Mesenchymal stem cell (in vitro differentiated cells and primary cell): ENCODE measurements at regions not wholly inside any gene's neighbourhood (a gene's known extent, or its start where the extent isn't known, plus 50 kb on each side); places are given as distances from the start of the nearest gene placed in this dataset.

Source experiments
- DNase-seq: peaks from one replicate; pipeline ENCODE4 v3.0.0-alpha.2; 2013
- H2AFZ ChIP-seq: one replicate; pipeline ENCODE4 v1.6.1; 2013; ENCODE audit warnings: low read depth, mild to moderate bottlenecking, control low read depth, inconsistent platforms, low read length, moderate library complexity
- H2AK5ac ChIP-seq: 2 replicates; pipeline ENCODE4 v1.6.1; 2013; ENCODE audit warnings: low read length, moderate library complexity, mild to moderate bottlenecking, inconsistent platforms; ENCODE audit not compliant: severe bottlenecking
- H2BK120ac ChIP-seq: one replicate; pipeline ENCODE4 v1.6.1; 2013; ENCODE audit warnings: low read depth, mild to moderate bottlenecking, inconsistent platforms, low read length, moderate library complexity
- H2BK12ac ChIP-seq, 2 experiments: one replicate each; pipeline ENCODE4 v1.6.1; 2013; ENCODE audit warnings: inconsistent platforms in 2 of 2, low read length in 2 of 2, mild to moderate bottlenecking in 2 of 2, moderate library complexity in 2 of 2, control low read depth in 1 of 2
- H2BK15ac ChIP-seq: one replicate; pipeline ENCODE4 v1.6.1; 2013; ENCODE audit warnings: mild to moderate bottlenecking, low read depth, inconsistent platforms; ENCODE audit not compliant: poor library complexity, severe bottlenecking
- H2BK5ac ChIP-seq: 2 replicates; pipeline ENCODE4 v1.6.1; 2013; ENCODE audit warnings: low read depth, mild to moderate bottlenecking, low read length, control low read depth, inconsistent platforms; ENCODE audit not compliant: poor library complexity, severe bottlenecking
- H3K14ac ChIP-seq, 2 experiments: one replicate each; pipeline ENCODE4 v1.6.1; 2013; ENCODE audit warnings: inconsistent platforms in 2 of 2, low read length in 2 of 2, control low read depth in 1 of 2, mild to moderate bottlenecking in 1 of 2, moderate library complexity in 1 of 2
- H3K18ac ChIP-seq, 2 experiments: one replicate each; pipeline ENCODE4 v1.6.1; 2013; ENCODE audit warnings: inconsistent platforms in 2 of 2, low read length in 2 of 2, control low read depth in 1 of 2, low read depth in 1 of 2, mild to moderate bottlenecking in 1 of 2
- H3K23ac ChIP-seq, 2 experiments: one replicate each; pipeline ENCODE4 v1.6.1; 2013; ENCODE audit warnings: inconsistent platforms in 2 of 2, low read length in 2 of 2, mild to moderate bottlenecking in 2 of 2, moderate library complexity in 2 of 2, control low read depth in 1 of 2
- H3K27ac ChIP-seq: 2 replicates; pipeline ENCODE4 v1.5.1; 2013; ENCODE audit warnings: mild to moderate bottlenecking, moderate library complexity, low read length, control low read depth, inconsistent platforms; ENCODE audit not compliant: poor library complexity, severe bottlenecking
- H3K27me3 ChIP-seq, 2 experiments: 2 replicates each; pipeline versions ENCODE4 v1.6.1 to v1.7.0; 2013; ENCODE audit warnings: low read length in 2 of 2, mild to moderate bottlenecking in 2 of 2, moderate library complexity in 2 of 2, control low read depth in 1 of 2, inconsistent platforms in 1 of 2; ENCODE audit not compliant: control insufficient read depth in 1 of 2, insufficient read depth in 1 of 2
- H3K36me3 ChIP-seq, 2 experiments: 2 replicates each; pipeline versions ENCODE4 v1.6.1 to v1.7.0; 2013; ENCODE audit warnings: low read length in 2 of 2, control low read depth in 1 of 2, inconsistent platforms in 1 of 2, low read depth in 1 of 2, mild to moderate bottlenecking in 1 of 2; ENCODE audit not compliant: insufficient read depth in 2 of 2, control insufficient read depth in 1 of 2
- H3K4ac ChIP-seq, 2 experiments: one replicate each; pipeline ENCODE4 v1.6.1; 2013; ENCODE audit warnings: inconsistent platforms in 2 of 2, low read length in 2 of 2, mild to moderate bottlenecking in 2 of 2, moderate library complexity in 2 of 2, control low read depth in 1 of 2, low read depth in 1 of 2
- H3K4me1 ChIP-seq: 2 replicates; pipeline ENCODE4 v1.6.1; 2013; ENCODE audit warnings: low read depth, low read length, control low read depth; ENCODE audit not compliant: control insufficient read depth, insufficient read depth
- H3K4me2 ChIP-seq: 2 replicates; pipeline ENCODE4 v1.6.1; 2013; ENCODE audit warnings: low read length, mild to moderate bottlenecking, inconsistent platforms; ENCODE audit not compliant: poor library complexity, severe bottlenecking
- H3K4me3 ChIP-seq, 2 experiments: 2 replicates each; pipeline versions ENCODE4 v1.5.1 to v1.7.0; 2013; ENCODE audit warnings: low read length in 2 of 2, mild to moderate bottlenecking in 2 of 2, control low read depth in 1 of 2, low read depth in 1 of 2; ENCODE audit not compliant: insufficient read depth in 1 of 2
- H3K79me1 ChIP-seq: replicated peaks from 2 replicates; pipeline ENCODE4 v1.6.1; 2013; ENCODE audit warnings: mild to moderate bottlenecking, control low read depth, low read length, inconsistent platforms; ENCODE audit not compliant: poor library complexity, severe bottlenecking
- H3K9ac ChIP-seq: 2 replicates; pipeline ENCODE4 v1.7.0; 2013; ENCODE audit warnings: mild to moderate bottlenecking, low read length, moderate library complexity
- H3K9me3 ChIP-seq: 2 replicates; pipeline ENCODE4 v1.7.0; 2013; ENCODE audit warnings: mild to moderate bottlenecking, low read length; ENCODE audit not compliant: control insufficient read depth
- H4K8ac ChIP-seq: one replicate; pipeline ENCODE4 v1.6.1; 2013; ENCODE audit warnings: inconsistent platforms, mild to moderate bottlenecking, low read length, moderate library complexity
- H4K91ac ChIP-seq: one replicate; pipeline ENCODE4 v1.6.1; 2013; ENCODE audit warnings: mild to moderate bottlenecking, low read length, inconsistent platforms
- WGBS: methylation state at CpG from one replicate; pipeline ENCODE4 v1.1.7; 2013; ENCODE audit warnings: mixed read lengths; 5-methylcytosine and 5-hydroxymethylcytosine counted together

GRCh38 chr10:61335359-61335758 is 117.8 kb downstream of the TMEM26 start:
- Histone ChIP-seq H3K9me3 (no peaks in the 10 kb centered on the region), H3K23ac (no peak overlapping the region), H3K4ac (no peak overlapping the region), H2AFZ (no peak overlapping the region), H2BK12ac (no peak overlapping the region), H4K91ac (no peak overlapping the region), H3K4me3 (no peak overlapping the region), H3K36me3 (no peaks in the 10 kb centered on the region), H3K18ac (no peak overlapping the region), H3K9ac (no peak overlapping the region), H3K79me1 (no peaks in the 10 kb centered on the region), H4K8ac (no peak overlapping the region), H2BK5ac (no peak overlapping the region), H2BK15ac (no peak overlapping the region), H3K4me2 (no peak overlapping the region), H2AK5ac (no peak overlapping the region), H2BK120ac (no peak overlapping the region), H3K27ac (no peak overlapping the region), H3K27me3 (no peaks in the 10 kb centered on the region), H3K4me1 (no peaks in the 10 kb centered on the region), H3K14ac (no peak overlapping the region)
- DNase-seq, result no peak

- Histone ChIP-seq H3K4me3 (no peak overlapping the region), H3K27ac (no peak overlapping the region), H3K9me3 (peaks cover 15% of the 10 kb centered on the region), H2AK5ac (no peak overlapping the region), H2BK15ac (no peak overlapping the region), H3K23ac (no peak overlapping the region), H4K8ac (no peak overlapping the region), H4K91ac (no peak overlapping the region), H3K79me1 (no peaks in the 10 kb centered on the region), H3K14ac (no peak overlapping the region), H3K36me3 (no peaks in the 10 kb centered on the region), H3K4me2 (no peak overlapping the region), H3K4ac (no peak overlapping the region), H2BK12ac (no peak overlapping the region), H3K4me1 (no peaks in the 10 kb centered on the region), H3K27me3 (no peaks in the 10 kb centered on the region), H3K18ac (no peak overlapping the region), H2BK5ac (no peak overlapping the region), H2BK120ac (no peak overlapping the region), H2AFZ (no peak overlapping the region), H3K9ac (no peak overlapping the region)
- WGBS, result 91% methylated on average over 4 of the region's 4 CpGs
- no peak for DNase-seq
Measured at GRCh38 chr10:61332581-61332980, 120.6 kb downstream of the TMEM26 start.

- Histone ChIP-seq H2BK120ac (no peak overlapping the region), H2AFZ (no peak overlapping the region), H3K14ac (no peak overlapping the region), H4K91ac (no peak overlapping the region), H3K9me3 (peaks cover 15% of the 10 kb centered on the region), H3K79me1 (no peaks in the 10 kb centered on the region), H2BK12ac (no peak overlapping the region), H3K4ac (no peak overlapping the region), H3K23ac (no peak overlapping the region), H3K4me2 (no peak overlapping the region), H3K4me1 (no peaks in the 10 kb centered on the region), H3K36me3 (no peaks in the 10 kb centered on the region), H3K4me3 (no peak overlapping the region), H3K18ac (no peak overlapping the region), H2BK5ac (no peak overlapping the region), H2BK15ac (no peak overlapping the region), H3K9ac (no peak overlapping the region), H3K27ac (no peak overlapping the region), H2AK5ac (no peak overlapping the region), H3K27me3 (no peaks in the 10 kb centered on the region), H4K8ac (no peak overlapping the region)
- no peak for DNase-seq
- WGBS, result 71% methylated on average over 3 of the region's 3 CpGs
Measured at GRCh38 chr10:61330669-61331068, 122.5 kb downstream of the TMEM26 start.

GRCh38 chr10:61329854-61330253 is 123.3 kb downstream of the TMEM26 start:
- no peaks in the 10 kb centered on the region for H3K27me3 ChIP-seq
- H3K9ac ChIP-seq, result no peak overlapping the region
- no peak overlapping the region for H3K4ac ChIP-seq
- no peak overlapping the region for H2BK5ac ChIP-seq
- no peak overlapping the region for H4K91ac ChIP-seq
- no peak overlapping the region for H3K18ac ChIP-seq
- no peak overlapping the region for H2BK15ac ChIP-seq
- no peak overlapping the region for H3K4me2 ChIP-seq
- no peak overlapping the region for H2AK5ac ChIP-seq
- H3K14ac ChIP-seq, result no peak overlapping the region
- H3K4me3 ChIP-seq, result no peak overlapping the region
- no peak overlapping the region for H2BK12ac ChIP-seq
- H4K8ac ChIP-seq, result no peak overlapping the region
- no peak overlapping the region for H3K23ac ChIP-seq
- WGBS, result 60% methylated on average over 1 of the region's 2 CpGs
- H3K79me1 ChIP-seq, result no peaks in the 10 kb centered on the region
- H2AFZ ChIP-seq, result no peak overlapping the region
- no peaks in the 10 kb centered on the region for H3K36me3 ChIP-seq
- no peak for DNase-seq
- H3K4me1 ChIP-seq, result no peaks in the 10 kb centered on the region
- H2BK120ac ChIP-seq, result no peak overlapping the region
- H3K9me3 ChIP-seq, result peaks cover 15% of the 10 kb centered on the region
- H3K27ac ChIP-seq, result no peak overlapping the region
